ENCODE measurements at regions not wholly inside any gene's neighbourhood (a gene's known extent, or its start where the extent isn't known, plus 50 kb on each side); places are given as distances from the start of the nearest gene placed in this dataset.

GRCh38 chr9:1745980-1746379 lies 269.2 kb upstream of the SMARCA2 start:
- Histone ChIP-seq H3K9ac (ENCODE audit: low read length) (no peak overlapping the region), H4K20me1 (ENCODE audit: low read depth, low read length) (no peaks in the 10 kb centered on the region), H3K4me2 (ENCODE audit: low read depth, low read length, poor library complexity, severe bottlenecking) (no peak overlapping the region), H2AFZ (ENCODE audit: low read depth, low read length, severe bottlenecking) (no peak overlapping the region), H3K9me3 (ENCODE audit: insufficient read depth, low read length) (no peaks in the 10 kb centered on the region), H3K27ac (ENCODE audit: low read depth, low read length) (no peak overlapping the region), H3K4me3 (ENCODE audit: insufficient read depth, low read length, poor library complexity, severe bottlenecking) (no peak overlapping the region), H3K9me2 (replicated peaks; ENCODE audit: insufficient read depth, low read length) (no peaks in the 10 kb centered on the region), H3F3A (ENCODE audit: insufficient read depth) (no peaks in the 10 kb centered on the region), H3K79me2 (ENCODE audit: insufficient read depth, low read length) (no peaks in the 10 kb centered on the region), H3K27me3 (ENCODE audit: low read length) (no peaks in the 10 kb centered on the region), H3K36me3 (ENCODE audit: low read length) (no peaks in the 10 kb centered on the region)
- TF ChIP-seq EZH2phosphoT487 (conservative IDR thresholded peaks at IDR 0.05; ENCODE audit: low read length): no peak

GRCh38 chr9:1747417-1747967 lies 267.7 kb upstream of the SMARCA2 start:
- H3K4me3 ChIP-seq (ENCODE audit: insufficient read depth, low read length, poor library complexity, severe bottlenecking): no peak overlapping the region
- H4K20me1 ChIP-seq (ENCODE audit: low read depth, low read length): no peaks in the 10 kb centered on the region
- TF ChIP-seq EZH2phosphoT487 (conservative IDR thresholded peaks at IDR 0.05; ENCODE audit: low read length): no peak
- TF ChIP-seq CTCF (IDR thresholded peaks at IDR 0.05; ENCODE audit: insufficient read depth, low read length, poor library complexity, severe bottlenecking): no peak
- no peak overlapping the region for H2AFZ ChIP-seq (ENCODE audit: low read depth, low read length, severe bottlenecking)
- H3K27ac ChIP-seq (ENCODE audit: low read depth, low read length): no peak overlapping the region
- no peaks in the 10 kb centered on the region for H3F3A ChIP-seq (ENCODE audit: insufficient read depth)
- no peak overlapping the region for H3K4me2 ChIP-seq (ENCODE audit: low read depth, low read length, poor library complexity, severe bottlenecking)
- H3K27me3 ChIP-seq (ENCODE audit: low read length): no peaks in the 10 kb centered on the region
- H3K36me3 ChIP-seq (ENCODE audit: low read length): no peaks in the 10 kb centered on the region
- no peaks in the 10 kb centered on the region for H3K9me2 ChIP-seq (replicated peaks; ENCODE audit: insufficient read depth, low read length)
- no peak overlapping the region for H3K9ac ChIP-seq (ENCODE audit: low read length)
- H3K9me3 ChIP-seq (ENCODE audit: insufficient read depth, low read length): no peaks in the 10 kb centered on the region
- H3K79me2 ChIP-seq (ENCODE audit: insufficient read depth, low read length): no peaks in the 10 kb centered on the region

GRCh38 chr9:1748407-1748806 lies 266.7 kb upstream of the SMARCA2 start:
- H4K20me1 ChIP-seq (ENCODE audit: low read depth, low read length): no peaks in the 10 kb centered on the region

More at GRCh38 chr9:1748407-1748806, 266.7 kb upstream of the SMARCA2 start:
- no peaks in the 10 kb centered on the region for H3K27me3 ChIP-seq (ENCODE audit: low read length)
- H3K9me3 ChIP-seq (ENCODE audit: insufficient read depth, low read length): no peaks in the 10 kb centered on the region
- H2AFZ ChIP-seq (ENCODE audit: low read depth, low read length, severe bottlenecking): no peak overlapping the region
- H3K79me2 ChIP-seq (ENCODE audit: insufficient read depth, low read length): no peaks in the 10 kb centered on the region
- H3K9me2 ChIP-seq (replicated peaks; ENCODE audit: insufficient read depth, low read length): no peaks in the 10 kb centered on the region
- no peaks in the 10 kb centered on the region for H3K36me3 ChIP-seq (ENCODE audit: low read length)
- H3K27ac ChIP-seq (ENCODE audit: low read depth, low read length): no peak overlapping the region
- H3K9ac ChIP-seq (ENCODE audit: low read length): no peak overlapping the region
- H3F3A ChIP-seq (ENCODE audit: insufficient read depth): no peaks in the 10 kb centered on the region
- H3K4me2 ChIP-seq (ENCODE audit: low read depth, low read length, poor library complexity, severe bottlenecking): no peak overlapping the region
- no peak for TF ChIP-seq CTCF (IDR thresholded peaks at IDR 0.05; ENCODE audit: insufficient read depth, low read length, poor library complexity, severe bottlenecking)
- no peak for TF ChIP-seq EZH2phosphoT487 (conservative IDR thresholded peaks at IDR 0.05; ENCODE audit: low read length)
- no peak overlapping the region for H3K4me3 ChIP-seq (ENCODE audit: insufficient read depth, low read length, poor library complexity, severe bottlenecking)
